RWPE2 (cell line): ENCODE measurements at regions not wholly inside any gene's neighbourhood (a gene's known extent, or its start where the extent isn't known, plus 50 kb on each side); places are given as distances from the start of the nearest gene placed in this dataset.
A peak's percentile ranks its signal among the peaks of the same experiment; 100 is the strongest.
"Not testable (repeated sequence)": the region's sequence is repeated elsewhere in the genome, so short reads cannot be mapped to it uniquely, and the experiment has no call there.

Experiments used
- ATAC-seq: fragments of 200-7000 bp; cut with Tn5 transposase; 3 replicates; pipeline ENCODE4 v1.9.1; 2021; ENCODE audit warnings: low read depth
- DNase-seq: peaks from one replicate; pipeline ENCODE4 v3.0.0-alpha.2; 2020; ENCODE audit warnings: low spot score
- H3K27ac ChIP-seq: fragments of 450-650 bp; 2 replicates; pipeline ENCODE4 v1.5.1; 2017; ENCODE audit warnings: mild to moderate bottlenecking; ENCODE audit not compliant: poor library complexity, severe bottlenecking
- H3K27me3 ChIP-seq: fragments of 250-450 bp; sonication (Bioruptor Pico); 2 replicates; pipeline ENCODE4 v1.5.1; 2021; ENCODE audit warnings: mild to moderate bottlenecking, moderate library complexity; ENCODE audit not compliant: insufficient read depth, poor library complexity, severe bottlenecking
- H3K36me3 ChIP-seq: fragments of 250-450 bp; sonication (Bioruptor Pico); 2 replicates; pipeline ENCODE4 v1.5.1; 2020; ENCODE audit warnings: low read depth, mild to moderate bottlenecking, moderate library complexity
- H3K4me1 ChIP-seq: fragments of 250-450 bp; sonication (Bioruptor Pico); 2 replicates; pipeline ENCODE4 v1.5.1; 2021; ENCODE audit warnings: mild to moderate bottlenecking, moderate library complexity; ENCODE audit not compliant: insufficient read depth, poor library complexity, severe bottlenecking
- H3K4me3 ChIP-seq: fragments of 250-450 bp; sonication (Bioruptor Pico); 2 replicates; pipeline ENCODE4 v1.5.1; 2021; ENCODE audit warnings: mild to moderate bottlenecking, moderate library complexity; ENCODE audit not compliant: severe bottlenecking
- H3K9me3 ChIP-seq: fragments of 250-450 bp; sonication (Bioruptor Pico); 2 replicates; pipeline ENCODE4 v1.5.1; 2021; ENCODE audit warnings: mild to moderate bottlenecking, moderate library complexity; ENCODE audit not compliant: severe bottlenecking
- CTCF ChIP-seq: fragments of 450-650 bp; IDR thresholded peaks from one replicate; pipeline ENCODE4 v1.5.1; 2017; ENCODE audit warnings: mild to moderate bottlenecking, moderate library complexity; ENCODE audit not compliant: poor library complexity, severe bottlenecking

GRCh38 chr20:12947691-12948090, 61.1 kb upstream of the SPTLC3 start:
- TF ChIP-seq CTCF = no peak
- ATAC-seq = peak; percentile 88

GRCh38 chr20:12949429-12949980, 59.3 kb upstream of the SPTLC3 start:
- Histone ChIP-seq H3K27me3 (no peaks in the 10 kb centered on the region), H3K27ac (no peak overlapping the region), H3K4me1 (no peaks in the 10 kb centered on the region), H3K36me3 (no peaks in the 10 kb centered on the region), H3K4me3 (no peak overlapping the region), H3K9me3 (no peaks in the 10 kb centered on the region)
- no peak for TF ChIP-seq CTCF
- ATAC-seq (no peak), DNase-seq (no peak)

More at GRCh38 chr20:12947691-12948090, 61.1 kb upstream of the SPTLC3 start:
- Histone ChIP-seq H3K27ac (no peak overlapping the region), H3K4me3 (no peak overlapping the region), H3K27me3 (no peaks in the 10 kb centered on the region), H3K9me3 (no peaks in the 10 kb centered on the region), H3K4me1 (no peaks in the 10 kb centered on the region), H3K36me3 (no peaks in the 10 kb centered on the region)
- DNase-seq = no peak

GRCh38 chr20:12954254-12954653, 54.5 kb upstream of the SPTLC3 start:
- not testable (repeated sequence) for H3K4me3 ChIP-seq, H3K4me1 ChIP-seq, H3K27ac ChIP-seq, DNase-seq, ATAC-seq, H3K27me3 ChIP-seq, H3K36me3 ChIP-seq, H3K9me3 ChIP-seq

- no peaks in the 10 kb centered on the region for H3K27me3 ChIP-seq
- H3K27ac ChIP-seq = no peak overlapping the region
- H3K9me3 ChIP-seq = no peaks in the 10 kb centered on the region
- no peak for DNase-seq
- no peaks in the 10 kb centered on the region for H3K36me3 ChIP-seq
- H3K4me3 ChIP-seq = no peak overlapping the region
- no peak for ATAC-seq
- no peak for TF ChIP-seq CTCF
- H3K4me1 ChIP-seq = no peaks in the 10 kb centered on the region
Observed at GRCh38 chr20:12955611-12956010, 53.2 kb upstream of the SPTLC3 start.

- Histone ChIP-seq H3K9me3 (no peaks in the 10 kb centered on the region), H3K4me3 (no peak overlapping the region), H3K27me3 (no peaks in the 10 kb centered on the region), H3K27ac (no peak overlapping the region), H3K36me3 (no peaks in the 10 kb centered on the region), H3K4me1 (no peaks in the 10 kb centered on the region)
- no peak for DNase-seq
- ATAC-seq = no peak
- no peak for TF ChIP-seq CTCF
Observed at GRCh38 chr20:12956303-12956702, 52.5 kb upstream of the SPTLC3 start.
